Cerebellar cortex (tissue), 1 donor: ENCODE measurements at regions not wholly inside any gene's neighbourhood (a gene's known extent, or its start where the extent isn't known, plus 50 kb on each side); places are given as distances from the start of the nearest gene placed in this dataset.
A peak's percentile ranks its signal among the peaks of the same experiment; 100 is the strongest.

Experiments used
- DNase-seq: peaks from one replicate; pipeline ENCODE4 v3.0.0-alpha.2; 2015; ENCODE audit warnings: low spot score

- no peak for DNase-seq
Observed at GRCh38 chr19:30217461-30217860, 154.7 kb upstream of the ZNF536 start.

DNA sequence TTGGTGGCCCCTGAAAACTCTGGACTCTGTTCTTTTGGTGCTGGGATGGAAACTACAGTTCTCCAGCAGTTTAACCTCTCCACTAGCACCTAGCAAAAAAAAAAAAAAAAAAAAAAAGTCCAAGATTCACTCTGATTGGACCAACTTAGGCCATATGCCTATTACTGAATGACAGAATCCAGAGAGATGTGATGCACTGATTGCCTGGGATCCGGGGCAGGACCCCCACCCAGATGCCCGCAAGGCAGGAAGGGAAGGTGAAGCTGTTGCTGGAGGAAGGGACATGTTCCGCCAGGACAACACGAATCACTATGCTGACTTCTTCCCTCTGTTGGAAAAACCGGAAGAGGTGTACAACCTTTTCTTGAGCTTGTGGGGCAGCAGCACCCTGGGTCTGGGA, 152.5 kb upstream of the ZNF536 start:
- DNase-seq = no peak

DNA sequence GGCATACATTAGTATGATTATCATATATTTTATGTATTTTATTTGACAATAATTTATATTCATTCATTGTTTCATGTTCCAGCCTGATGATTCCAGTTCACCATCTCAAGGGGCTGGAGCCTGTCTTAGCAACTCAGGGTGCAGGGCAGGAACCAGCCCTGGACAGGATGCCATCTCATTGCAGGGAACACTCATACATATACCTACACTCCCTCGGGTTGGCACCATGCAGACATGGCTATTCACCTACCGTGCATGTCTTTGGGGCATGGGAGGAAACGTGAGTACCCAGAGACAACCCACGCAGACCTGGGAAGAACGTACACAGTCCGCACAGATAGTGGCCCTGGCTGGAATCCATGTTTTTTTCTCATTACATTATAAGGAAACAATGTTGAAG, 151.0 kb upstream of the ZNF536 start:
- no peak for DNase-seq

GRCh38 chr19:30222428-30222873, 149.7 kb upstream of the ZNF536 start:
- DNase-seq = no peak

GRCh38 chr19:30222992-30223865, 149.0 kb upstream of the ZNF536 start:
- peak; percentile 35 for DNase-seq

GRCh38 chr19:30223866-30224688, 148.1 kb upstream of the ZNF536 start:
- peak; percentile 54 for DNase-seq

DNA sequence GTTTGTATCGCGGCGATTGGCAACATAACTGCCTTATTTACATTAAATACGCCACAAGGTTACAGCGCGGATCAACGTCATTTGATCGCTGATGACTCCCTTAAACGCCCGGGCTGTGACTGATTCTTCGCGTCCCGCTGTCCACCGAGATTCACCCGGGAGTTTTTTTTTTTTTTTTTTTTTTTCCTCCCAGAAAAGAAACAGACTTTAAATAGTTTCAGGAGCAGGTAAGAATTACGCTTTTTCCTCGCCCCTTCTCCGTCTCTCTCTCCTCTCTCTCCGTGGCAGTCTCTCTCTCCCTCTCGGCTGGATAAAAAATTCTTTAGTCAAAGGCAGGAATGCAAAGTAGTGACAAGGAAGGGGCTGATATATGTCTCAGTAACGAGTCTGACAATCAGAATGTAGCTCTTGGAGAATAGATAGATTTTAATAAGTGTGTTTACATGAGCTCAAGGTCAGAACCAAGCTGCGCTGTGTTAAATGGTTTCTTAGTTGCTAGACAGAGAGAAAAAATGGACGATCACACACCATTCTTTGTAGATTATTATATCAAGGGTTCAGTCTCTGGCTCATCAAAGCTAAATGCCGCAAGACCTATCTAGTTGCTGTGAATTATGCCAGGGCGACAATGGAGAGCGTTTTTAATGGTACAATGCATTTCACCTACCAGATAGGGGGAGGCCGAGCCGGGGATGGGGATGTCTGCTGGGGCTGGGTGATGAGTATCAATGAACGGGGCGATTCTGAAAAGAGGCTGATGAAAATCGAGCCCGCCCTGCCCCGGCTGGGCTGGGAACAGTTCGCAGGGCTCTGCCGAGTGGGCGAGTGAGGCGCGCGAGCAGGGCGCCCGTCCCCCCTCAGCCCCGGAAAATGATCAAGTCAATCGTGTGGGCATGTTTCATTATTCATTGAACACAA, 147.2 kb upstream of the ZNF536 start:
- peak; percentile 77 for DNase-seq

- peak; percentile 12 for DNase-seq
Observed at GRCh38 chr19:30225676-30226463, 146.3 kb upstream of the ZNF536 start.

GRCh38 chr19:30226464-30227011, 145.6 kb upstream of the ZNF536 start:
- DNase-seq = peak; percentile 67

DNA sequence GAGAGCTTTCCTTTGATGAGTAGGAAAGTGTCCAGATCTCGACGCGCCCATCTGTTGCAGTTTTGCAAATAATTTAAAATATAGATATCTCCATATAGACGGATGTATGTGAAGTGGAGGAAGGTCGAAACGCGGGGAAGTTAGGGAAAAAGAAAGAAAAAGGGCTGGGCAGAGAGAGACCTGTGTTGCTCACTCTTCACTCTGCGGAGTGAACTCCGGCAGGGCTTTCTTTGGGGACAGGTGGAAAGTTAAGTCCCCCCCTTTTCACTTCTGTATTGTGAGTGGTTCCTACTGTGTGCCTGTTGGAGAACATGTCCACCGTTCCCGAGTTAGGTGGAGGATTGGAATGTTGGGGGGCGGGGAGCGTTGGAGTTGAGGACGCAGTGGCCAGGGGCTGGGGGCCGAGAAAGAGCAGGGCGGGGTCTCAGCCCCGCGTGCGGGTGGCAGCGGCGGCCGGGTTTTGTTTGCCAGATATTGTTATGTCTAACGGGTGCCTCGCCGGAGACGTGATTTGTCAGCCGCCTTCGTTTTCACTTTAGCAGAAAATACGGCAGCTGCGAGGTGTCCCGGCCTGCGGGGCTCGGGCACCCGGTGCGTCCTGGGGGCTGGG, 145.1 kb upstream of the ZNF536 start:
- DNase-seq = peak; percentile 40

- DNase-seq = peak; percentile 70
Observed at GRCh38 chr19:30227661-30228112, 144.5 kb upstream of the ZNF536 start.

- DNase-seq = peak; percentile 16
Observed at GRCh38 chr19:30228113-30228834, 143.9 kb upstream of the ZNF536 start.

- DNase-seq = peak; percentile 53
Observed at GRCh38 chr19:30228835-30229524, 143.2 kb upstream of the ZNF536 start.

DNA sequence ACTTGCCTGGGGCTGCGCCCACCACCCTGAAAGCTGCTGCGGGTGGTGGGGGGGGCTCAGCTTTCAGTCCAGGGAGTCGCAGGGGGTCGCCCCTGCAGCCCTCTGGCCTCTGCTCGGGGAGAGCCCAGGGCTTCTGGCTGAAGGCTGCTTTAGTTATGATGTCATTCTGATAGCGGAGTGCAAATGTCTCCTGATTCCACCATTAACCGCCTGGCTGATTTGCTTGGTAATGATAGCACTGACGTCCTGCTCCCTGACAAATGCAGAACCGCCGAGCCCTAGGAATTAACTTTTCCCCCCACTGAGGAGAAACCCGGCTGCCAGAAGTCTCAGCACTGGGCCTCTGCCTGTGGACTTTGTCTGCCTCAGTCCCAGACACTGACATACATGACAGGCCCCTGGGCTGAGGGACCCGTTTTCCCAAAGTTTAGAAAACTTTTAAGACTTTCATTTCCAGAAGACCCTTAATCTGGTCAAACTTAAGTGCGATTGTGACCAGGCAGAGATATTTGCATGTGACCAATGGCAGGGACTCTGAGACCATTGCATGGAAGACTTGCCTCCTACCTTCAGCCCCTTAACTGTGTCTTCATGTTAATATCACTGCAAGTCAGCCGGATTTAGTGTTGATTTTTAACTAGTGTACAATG, 142.5 kb upstream of the ZNF536 start:
- peak; percentile 66 for DNase-seq

DNA sequence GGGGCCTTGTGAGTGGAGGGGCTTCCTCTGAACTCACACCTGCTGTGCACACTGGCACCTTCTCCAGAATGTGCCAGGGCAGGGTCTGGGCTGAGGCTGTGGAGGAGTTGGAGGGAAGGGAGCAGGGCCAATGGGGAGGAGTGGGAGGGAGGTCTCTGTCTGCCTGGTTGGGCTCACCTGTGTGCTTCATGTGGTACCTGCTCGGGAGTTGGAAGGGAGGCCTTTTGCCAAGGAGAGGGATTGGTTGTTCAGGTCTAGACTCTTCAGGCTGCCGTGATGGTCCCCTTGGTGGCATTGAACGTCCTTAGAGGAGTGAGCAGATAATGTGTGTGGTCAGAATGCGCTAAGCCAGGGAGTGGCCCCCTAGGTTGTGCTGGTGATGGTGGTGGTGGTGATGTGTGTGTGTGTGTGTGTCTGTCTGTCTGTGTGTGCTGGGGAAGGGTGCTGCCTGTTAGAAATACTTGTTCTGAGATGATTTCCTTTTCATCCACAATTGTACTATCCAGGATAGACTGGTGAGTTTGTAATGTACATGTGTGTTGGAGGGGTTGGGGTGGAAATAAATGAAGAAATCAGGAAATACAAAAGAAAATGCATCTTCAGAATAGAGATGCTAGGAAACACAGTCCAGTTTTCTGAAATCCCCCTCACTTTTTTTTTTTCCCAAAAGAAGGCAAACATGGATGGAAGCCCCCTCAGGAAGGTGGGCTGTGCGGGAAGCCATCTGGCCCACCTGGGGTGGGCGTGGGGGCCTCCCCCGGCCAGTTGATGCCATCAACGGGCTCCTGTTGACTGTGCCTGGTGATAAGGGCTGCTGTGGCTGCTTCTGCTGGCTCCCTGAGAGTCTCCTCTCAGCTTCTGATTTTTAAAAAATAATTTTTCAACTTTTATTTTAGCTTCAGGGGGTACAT, 140.5 kb upstream of the ZNF536 start:
- no peak for DNase-seq

- no peak for DNase-seq
Observed at GRCh38 chr19:30233375-30233774, 138.8 kb upstream of the ZNF536 start.

- DNase-seq = peak; percentile 87
Observed at GRCh38 chr19:30235946-30236345, 136.2 kb upstream of the ZNF536 start.
